Fibroblast of peridontal ligament (primary cell): ENCODE measurements at regions not wholly inside any gene's neighbourhood (a gene's known extent, or its start where the extent isn't known, plus 50 kb on each side); places are given as distances from the start of the nearest gene placed in this dataset.

Experiments used
- DNase-seq: peaks from one replicate; pipeline ENCODE4 v3.0.0-alpha.2; 2010; ENCODE audit errors: extremely low read depth

DNA sequence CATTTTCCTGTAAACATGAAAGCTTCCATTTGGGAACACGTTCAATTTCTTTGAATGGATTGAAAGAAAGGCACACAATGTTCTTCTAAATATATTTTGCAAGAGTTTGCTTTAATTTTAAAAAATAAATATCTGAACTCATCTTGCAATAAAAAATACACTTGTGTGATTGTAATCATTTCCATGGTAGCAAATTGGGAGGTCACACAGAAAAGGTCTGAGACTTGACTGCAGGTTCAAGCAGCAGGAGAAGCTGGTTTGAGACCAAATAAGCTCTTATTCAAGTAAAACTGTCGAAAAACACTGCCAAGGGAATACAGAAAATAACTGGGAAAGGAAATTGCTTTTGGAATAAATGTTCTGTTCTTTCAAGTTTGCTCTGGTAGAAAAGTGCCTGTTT lies 498.9 kb downstream of the ADGRL2 start:
- no peak for DNase-seq

DNA sequence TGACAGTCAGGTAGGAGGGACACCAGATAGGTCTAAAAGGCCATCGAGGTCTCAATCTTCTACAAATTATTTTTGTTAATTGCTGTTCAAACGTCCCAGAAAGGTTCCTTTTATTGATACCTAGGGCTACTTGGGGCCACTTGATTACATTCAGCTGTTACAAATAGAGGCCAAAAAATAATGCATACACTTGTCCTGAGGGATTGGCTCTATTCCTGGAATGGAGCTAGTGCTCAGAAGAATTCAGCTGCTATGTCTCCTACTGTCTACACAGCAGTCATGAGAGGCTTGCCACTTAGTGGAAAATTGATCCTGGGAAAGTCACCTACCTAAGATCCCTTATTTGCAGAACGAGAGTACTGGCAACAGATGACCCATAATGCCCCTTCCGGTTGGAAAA lies 498.3 kb downstream of the ADGRL2 start:
- DNase-seq: no peak

DNA sequence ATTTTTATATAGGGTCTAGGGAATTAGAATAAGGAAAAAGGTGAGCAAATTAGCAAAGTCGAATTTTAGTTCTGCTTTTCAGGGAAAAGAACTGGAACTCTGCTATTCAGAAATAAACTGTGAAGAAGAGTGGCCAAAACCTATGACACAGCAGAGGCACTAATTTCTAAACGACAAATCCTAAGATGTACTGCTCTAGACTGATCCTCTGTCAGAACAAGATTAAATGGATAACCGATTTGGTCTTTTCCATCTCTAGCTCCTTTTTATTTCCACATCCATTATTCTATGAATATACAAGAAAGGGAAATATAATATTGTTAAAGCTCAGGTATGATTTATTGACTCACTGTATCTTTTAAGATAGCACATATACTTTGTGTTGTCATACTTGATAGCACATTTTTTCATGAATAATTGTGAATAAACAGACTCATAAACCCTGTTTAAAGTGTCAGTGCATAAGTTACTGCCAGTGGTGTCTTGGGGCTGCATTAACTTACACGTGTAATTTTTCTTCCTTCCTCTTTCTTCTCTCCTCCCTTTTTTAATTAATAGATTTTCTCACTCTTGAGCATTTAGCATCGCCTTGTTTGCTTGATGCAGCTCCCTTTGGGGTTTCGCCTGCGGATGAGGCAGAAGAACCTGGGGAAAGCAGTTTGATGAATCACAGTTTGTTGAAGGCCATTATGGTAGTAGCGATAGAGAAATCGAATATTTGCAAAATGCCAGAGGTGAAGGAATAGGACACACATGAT lies 496.6 kb downstream of the ADGRL2 start:
- DNase-seq: no peak

DNA sequence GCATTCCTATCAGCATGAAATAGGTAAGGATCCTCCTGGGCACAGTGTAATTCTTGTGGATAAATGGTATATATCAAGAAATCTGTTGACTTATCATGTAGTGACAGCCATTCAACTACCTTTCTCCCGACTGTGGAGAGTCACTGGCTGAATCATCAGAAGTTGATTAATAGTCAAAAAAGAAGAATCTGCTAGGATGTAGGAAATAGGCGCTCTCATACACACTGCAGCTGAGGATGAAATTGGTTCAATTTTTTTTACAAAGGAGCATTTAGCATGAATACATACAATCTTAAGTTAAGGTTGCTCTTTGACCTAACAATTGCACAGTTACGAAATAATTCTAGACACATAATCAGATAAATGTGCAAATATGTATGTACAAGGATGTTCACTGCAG lies 486.8 kb downstream of the ADGRL2 start:
- no peak for DNase-seq

DNA sequence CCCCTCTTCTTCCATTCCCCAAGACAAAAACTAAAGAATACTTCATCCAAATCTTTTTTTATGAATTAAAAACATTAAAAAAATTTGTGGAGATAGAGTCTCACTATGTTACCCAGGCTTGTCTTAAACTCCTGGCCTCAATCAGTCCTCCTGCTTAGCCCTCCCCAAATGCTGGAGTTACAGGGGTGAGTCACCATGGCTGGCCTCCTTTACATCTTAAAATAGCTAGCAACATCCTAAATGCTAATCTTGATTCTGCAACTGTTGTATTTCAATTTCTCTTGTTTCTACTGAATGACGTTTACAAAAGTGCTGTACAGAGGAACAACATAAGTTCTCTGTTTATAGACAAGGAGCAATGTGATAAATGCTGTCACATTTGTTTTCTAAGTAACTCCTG lies 483.5 kb downstream of the ADGRL2 start:
- DNase-seq: peak; percentile 42

DNA sequence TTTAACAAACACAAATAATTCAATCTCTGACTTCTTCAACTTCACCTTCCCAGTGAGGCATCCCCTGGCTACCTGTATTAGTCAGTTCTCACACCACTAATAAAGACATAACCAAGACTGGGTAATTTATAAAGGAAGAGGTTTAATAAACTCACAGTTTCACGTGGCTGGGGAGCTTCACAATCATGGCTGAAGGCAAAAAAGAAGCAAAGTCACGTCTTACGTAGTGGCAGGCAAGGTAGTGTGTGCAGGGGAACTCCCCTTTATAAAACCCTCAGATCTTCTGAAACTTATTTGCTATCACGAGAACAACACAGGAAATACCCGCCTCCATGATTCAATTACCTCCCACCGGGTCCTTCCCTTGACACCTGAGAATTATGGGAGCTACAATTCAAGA lies 478.5 kb downstream of the ADGRL2 start:
- no peak for DNase-seq

DNA sequence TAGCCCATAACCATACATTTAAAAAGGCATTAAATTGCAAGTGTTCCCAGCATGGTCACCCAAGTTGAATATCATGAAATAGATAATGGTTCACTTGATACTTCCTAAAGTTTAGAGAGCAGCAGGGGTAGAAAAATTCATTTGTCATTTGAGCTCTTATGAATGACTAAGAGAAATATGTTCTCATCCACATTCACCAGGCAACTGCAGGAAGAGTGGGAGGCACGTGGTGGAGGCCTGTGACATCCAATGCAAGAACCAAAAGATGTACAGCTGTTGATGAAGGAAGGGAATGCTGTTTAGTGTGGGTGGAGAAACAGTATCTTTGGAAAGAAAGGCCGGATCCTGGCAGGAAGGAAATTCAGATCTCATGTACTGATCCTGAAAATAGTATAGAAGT lies 473.1 kb downstream of the ADGRL2 start:
- no peak for DNase-seq

DNA sequence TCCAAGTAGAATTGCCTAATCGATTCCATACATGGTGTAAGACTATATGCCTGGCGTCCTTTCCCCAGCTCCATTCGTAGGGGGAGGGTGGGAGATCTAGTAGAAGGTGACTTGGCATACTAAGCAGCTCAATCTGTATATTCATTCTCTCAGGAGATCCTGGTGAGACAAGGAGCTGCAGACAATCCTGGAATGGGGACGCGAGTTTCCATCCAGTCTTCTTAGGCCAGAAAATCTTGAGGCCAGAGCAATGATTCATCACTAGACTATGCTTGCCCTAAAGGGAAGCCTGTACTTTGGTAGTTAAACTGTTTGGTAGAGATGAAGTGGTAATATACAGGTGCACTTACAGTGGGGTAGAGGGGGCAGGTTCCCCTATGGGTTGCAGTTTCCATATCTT lies 468.7 kb downstream of the ADGRL2 start:
- DNase-seq: peak; percentile 41

DNA sequence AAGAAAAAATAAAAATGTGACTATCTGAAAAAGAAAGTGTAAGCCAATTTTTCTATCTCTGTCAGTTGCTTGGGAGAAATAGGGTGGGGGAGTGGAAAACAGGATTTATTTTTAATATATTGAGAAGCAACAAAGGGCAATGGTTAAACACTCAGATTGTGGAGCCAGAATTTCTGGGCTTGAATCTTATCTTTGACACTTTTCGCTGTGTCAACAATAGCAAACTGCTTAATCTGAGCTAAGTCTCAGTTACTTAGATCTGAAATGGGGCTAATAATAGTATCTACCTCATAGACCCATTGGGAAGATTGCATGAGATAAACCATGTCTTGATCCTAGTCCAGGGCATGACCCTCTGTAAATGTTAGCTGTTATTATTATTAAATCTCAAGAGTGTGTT lies 468.1 kb downstream of the ADGRL2 start:
- DNase-seq: no peak

DNA sequence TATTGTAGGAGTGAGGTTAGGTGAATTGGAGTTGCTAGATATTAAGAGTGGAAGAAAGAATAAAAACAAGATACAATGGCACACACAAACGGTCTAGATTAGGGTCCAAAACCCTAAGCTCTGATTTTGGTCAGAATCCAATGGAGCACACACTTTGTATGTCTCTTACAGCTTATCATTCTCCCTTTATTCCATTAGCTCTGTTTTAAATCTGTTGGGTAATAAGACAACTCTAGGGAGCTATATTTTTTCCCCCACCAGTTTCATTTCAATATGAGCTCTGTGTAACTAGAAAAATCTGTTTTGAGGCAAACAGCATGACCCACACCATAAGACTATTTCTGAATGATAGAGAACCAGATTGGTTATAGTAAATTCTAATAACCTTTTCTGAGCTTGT lies 465.6 kb downstream of the ADGRL2 start:
- peak; percentile 3 for DNase-seq

DNA sequence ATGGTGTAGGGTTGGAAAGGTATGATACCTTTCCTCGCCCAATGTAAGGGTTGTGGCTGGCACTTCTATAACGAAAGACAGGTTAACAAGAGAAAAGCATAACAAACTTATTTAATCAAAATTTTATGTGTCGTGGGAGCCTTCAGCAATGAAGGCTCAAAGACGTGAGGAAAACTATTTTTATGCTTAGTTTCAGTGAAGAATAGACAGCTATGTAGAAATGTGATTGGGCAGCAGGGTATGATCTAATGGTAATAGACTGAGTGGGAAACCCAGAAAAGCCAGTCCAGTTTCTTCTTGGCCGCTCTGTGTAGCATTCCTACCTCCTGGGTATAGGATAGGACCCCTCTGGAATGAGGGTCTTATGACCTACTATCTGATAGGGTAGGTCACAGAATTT lies 464.7 kb downstream of the ADGRL2 start:
- no peak for DNase-seq

DNA sequence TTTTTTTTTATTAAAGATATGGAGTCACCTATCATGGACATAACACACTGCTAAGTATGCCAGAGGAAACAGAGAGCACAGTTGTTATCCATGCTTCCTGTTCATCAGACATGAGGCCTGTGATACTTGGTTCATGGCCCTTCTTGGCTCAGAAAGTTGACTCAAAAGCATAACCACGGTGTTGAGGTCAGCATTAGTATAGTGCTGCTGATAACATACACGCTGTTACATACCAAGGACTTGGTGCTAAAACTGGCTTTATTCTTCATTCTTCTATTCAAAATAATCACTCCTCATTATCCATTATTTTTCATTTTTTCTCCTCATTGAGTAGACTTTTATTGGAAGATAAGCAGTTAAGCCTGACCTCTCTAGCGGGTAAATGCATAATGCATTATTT lies 464.1 kb downstream of the ADGRL2 start:
- DNase-seq: no peak

DNA sequence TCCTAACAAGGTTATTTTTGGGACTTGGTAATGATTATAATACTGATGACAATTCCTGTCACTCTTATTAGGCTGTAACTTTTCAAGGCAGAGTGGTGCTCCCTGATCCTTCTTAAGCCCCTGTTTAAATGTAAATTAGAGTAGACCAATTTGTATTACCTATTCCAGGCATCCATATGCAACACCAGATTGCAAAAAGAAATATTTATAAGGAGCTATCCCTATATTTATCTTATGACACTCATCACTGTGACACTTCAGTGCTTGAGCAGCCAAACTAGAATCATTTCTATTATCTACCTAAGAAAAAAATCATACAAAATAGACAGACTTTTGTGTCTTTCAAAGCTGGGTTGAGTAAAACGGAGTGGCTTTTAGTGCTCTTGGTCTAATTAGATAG lies 462.7 kb downstream of the ADGRL2 start:
- DNase-seq: no peak

DNA sequence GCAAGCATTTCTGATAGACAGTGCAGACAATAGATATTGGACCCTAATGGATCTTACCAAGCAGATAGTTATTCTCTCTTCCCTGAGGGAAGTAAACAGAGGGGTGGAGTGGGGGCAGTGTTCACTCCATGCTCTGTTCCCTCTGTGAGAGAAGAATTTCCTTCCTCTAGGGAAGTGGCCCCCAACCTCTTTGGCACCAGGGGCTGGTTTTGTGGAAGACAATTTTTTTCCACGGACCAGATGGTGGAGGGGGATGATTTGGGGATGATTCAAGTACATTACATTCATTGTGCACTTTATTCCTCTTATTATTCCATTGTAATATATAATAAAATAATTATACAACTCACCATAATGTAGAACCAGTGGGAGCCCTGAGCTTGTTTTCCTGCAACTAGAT lies 459.9 kb downstream of the ADGRL2 start:
- DNase-seq: no peak

DNA sequence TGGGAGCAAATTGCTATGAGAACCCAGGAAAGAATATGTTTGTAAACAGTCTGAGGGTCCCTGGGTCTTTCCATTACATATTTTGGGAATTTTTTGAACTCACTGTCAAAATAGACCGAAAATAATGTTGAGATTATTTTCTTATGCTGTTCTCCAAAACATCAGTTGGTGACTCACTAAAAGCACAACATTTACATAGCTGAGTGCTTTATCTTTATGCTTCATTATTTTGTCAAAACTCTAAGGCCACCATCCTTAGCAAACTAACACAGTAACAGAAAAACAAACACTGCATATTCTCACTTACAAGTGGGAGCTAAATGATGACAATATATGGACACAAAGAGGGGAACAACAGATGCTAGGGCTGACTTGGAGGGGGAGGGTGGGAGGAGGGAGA lies 459.3 kb downstream of the ADGRL2 start:
- no peak for DNase-seq

DNA sequence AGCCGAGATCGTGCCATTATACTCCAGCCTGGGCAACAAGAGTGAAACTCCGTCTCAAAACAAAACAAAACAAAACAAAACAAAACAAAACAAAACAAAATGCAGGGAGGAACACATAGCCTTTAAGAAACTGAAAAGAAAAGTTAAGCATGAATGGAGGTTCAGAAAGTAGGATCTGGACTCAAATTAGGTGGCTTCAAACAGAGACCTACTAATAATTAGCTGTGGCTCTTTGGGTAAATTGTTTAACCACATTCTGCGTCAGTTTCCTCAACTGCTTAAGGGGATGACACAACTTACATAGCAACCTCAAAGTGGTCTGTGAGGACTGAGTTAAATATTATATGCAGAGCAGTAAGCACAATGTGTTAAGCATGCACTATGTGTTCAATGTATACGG lies 458.2 kb downstream of the ADGRL2 start:
- DNase-seq: no peak

DNA sequence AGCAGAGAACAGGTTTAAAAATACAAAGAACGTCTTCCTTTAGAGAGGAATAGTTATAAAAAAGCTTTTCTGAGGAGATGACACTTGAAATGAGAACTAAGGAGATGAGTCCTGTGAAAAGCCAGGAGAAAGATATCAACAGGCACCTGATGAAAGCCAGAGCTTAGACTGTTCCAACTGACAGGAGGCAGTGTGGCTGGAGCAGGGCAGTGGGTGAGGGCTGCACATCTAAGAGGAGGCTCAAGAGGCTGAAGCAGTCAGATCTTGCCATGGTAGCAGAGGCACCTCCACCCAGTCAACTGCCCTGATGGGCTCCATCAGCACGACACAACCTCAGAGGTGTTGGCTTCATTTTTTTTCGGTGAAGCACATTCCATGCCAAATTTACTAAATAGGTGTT lies 445.3 kb downstream of the ADGRL2 start:
- no peak for DNase-seq

DNA sequence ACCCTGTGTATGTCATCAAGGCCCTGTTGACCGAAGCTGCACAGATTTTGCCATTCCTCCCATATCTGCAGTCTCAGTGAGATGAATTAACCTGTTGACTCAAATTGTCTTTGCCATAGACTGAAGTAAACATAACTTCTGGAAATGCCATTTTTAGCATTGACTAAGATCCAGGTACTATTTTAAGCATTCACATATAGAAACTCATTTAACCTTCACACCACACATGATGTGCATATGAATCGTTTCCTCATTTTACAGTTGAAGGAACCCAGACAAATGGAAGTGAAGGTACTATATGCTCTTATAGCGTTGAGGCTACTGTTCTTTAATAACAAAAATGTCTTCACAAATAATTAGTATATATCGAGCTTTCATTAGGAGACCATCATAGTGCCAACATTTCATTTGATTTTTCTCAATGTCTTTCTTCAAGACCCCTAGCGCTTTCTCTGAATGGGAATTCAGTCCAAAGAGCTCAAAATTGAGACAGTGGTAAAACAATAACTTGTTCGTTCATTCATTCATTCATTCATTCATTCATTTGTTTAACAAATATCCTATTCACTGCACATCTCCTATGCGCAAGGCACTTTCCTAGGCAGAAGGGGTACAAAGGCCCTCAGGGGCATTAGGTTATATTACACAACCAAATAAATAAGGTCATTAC lies 444.7 kb downstream of the ADGRL2 start:
- DNase-seq: no peak

DNA sequence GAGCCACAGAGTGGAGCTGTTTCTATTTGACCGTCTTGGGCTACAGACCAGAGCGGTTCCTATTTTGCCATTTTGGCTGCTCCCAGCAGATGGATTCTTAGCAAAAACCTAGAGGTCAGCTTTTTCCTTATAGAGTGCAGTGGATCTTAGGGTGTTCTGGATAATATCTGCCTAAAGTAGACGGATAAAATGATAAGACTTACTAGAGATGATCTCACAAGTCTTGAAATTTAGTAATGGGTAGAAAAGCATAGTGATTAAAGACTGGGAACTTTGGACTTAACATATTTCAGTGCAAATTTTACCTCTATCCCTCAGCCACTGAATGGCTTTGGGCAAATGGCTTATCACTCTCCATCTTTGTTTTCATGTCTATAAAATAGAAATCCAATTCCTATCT lies 439.8 kb downstream of the ADGRL2 start:
- peak; percentile 9 for DNase-seq

DNA sequence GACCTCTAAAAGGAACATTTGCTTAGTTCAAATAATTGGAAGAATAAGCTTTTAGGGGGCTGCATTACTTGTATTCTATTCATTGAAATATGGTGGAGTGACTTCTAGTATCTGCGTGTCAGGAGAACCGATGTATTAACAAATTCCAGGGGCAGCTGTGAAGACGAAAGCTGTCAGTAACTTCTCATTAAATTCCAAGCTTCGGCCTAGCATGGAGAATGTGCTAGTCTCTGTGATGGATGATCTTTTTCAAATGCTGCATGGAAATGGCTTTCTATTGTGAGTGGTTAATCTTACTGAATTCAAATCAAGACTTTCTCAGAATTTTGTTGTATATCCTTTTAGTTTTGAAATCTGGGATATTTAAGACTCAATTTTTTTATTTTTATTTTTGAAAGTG lies 429.9 kb downstream of the ADGRL2 start:
- no peak for DNase-seq

DNA sequence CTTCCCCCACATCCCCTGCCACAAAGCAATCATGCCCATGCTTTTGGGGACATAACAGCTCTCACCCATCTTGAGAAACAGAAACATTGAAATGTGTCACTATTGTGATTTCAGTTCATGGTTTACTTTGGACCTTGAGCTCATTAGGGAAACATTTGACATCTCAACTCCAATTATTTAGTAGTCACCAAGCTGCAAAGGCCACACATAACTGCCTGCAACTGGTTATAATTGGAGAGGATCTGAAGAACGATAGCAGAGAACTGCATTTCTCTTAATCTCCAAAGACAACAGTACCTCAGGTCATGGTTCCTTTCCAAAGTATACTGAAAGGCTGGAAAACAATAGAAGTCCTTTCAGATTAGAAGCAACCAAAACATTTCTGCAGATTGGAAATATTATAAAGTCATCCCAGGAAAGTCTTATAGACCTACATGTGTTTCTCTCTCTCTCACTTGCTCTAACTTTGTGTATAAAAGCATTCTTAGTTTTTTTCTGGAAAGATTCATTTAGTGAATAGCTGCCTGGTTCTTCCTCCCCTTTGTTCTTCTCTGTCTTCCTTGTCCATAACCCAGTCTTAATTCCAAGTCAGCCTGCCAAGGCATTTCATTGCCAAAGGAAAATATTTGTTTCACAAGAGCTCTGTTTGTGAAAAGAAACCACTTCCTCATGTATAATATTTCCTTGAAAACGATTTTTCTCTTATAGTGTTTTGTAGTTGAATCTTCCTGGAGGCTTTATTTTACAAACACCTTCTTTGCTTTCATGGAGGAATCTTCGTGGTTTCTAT lies 426.8 kb downstream of the ADGRL2 start:
- DNase-seq: peak; percentile 86

DNA sequence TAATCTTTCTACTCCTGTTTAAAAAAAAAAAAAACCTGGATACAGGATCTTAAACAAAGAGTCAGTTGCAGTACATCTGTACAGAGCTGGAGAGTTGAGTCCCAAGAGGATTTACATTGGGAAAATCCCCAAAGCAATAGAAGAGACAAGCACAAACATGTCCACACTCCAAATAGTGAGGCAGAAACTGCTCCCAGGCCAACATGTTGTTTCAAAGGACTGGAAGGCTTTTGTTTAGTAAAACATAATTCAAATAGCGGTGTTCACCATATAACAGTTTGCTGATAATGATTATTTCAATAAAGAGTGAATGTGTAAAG lies 425.4 kb downstream of the ADGRL2 start:
- DNase-seq: peak; percentile 41
